Caco-2 (cell line): ENCODE measurements at regions not wholly inside any gene's neighbourhood (a gene's known extent, or its start where the extent isn't known, plus 50 kb on each side); places are given as distances from the start of the nearest gene placed in this dataset.

Experiments used
- BruUV-seq: library from RNA; stranded (reverse); fragments of 400-500 nt; replicated peaks from 2 replicates; lab custom pipeline; 2021; lab: Mats Ljungman, UMichigan
- CTCF ChIA-PET: fragments of 300-600 bp; sonication (Branson Sonifier 250); formaldehyde crosslinking; loops from one replicate; lab custom pipeline; 2022; ENCODE audit warnings: antibody characterized with exemption; lab: Charles Lee
- POLR2A ChIA-PET: fragments of 300-600 bp; sonication (Branson Sonifier 250); formaldehyde crosslinking; loops from one replicate; lab custom pipeline; 2022; ENCODE audit warnings: antibody characterized with exemption; lab: Charles Lee
- DNase-seq, 2 experiments: peaks; one replicate each; pipeline versions ENCODE4 v3.0.0 to v3.0.0-alpha.2; 2020 to 2022
- H3K27me3 ChIP-seq: replicated peaks from 2 replicates; pipeline ENCODE4 v1.6.0; 2011; ENCODE audit warnings: low read length; ENCODE audit not compliant: control insufficient read depth, insufficient read depth
- H3K36me3 ChIP-seq: 2 replicates; pipeline ENCODE4 v1.5.1; 2011; ENCODE audit warnings: low read length; ENCODE audit not compliant: control insufficient read depth, insufficient read depth
- H3K4me1 ChIP-seq: fragments of 250-450 bp; sonication (Bioruptor Pico); 2 replicates; pipeline ENCODE4 v1.5.1; 2020; ENCODE audit warnings: mild to moderate bottlenecking
- H3K4me3 ChIP-seq: 2 replicates; pipeline ENCODE4 v1.5.1; 2011; ENCODE audit warnings: low read depth, mild to moderate bottlenecking, control low read depth, low read length
- H3K9me3 ChIP-seq: fragments of 250-450 bp; sonication (Bioruptor Pico); 2 replicates; pipeline ENCODE4 v1.5.1; 2020; ENCODE audit warnings: mild to moderate bottlenecking, moderate library complexity
- H3K27ac Mint-ChIP-seq: one replicate; pipeline ENCODE4 v1.8.0; 2022; ENCODE audit warnings: mixed read lengths; ENCODE audit not compliant: unreplicated experiment
- H3K27me3 Mint-ChIP-seq: one replicate; pipeline ENCODE4 v1.8.0; 2022; ENCODE audit warnings: mixed read lengths; ENCODE audit not compliant: insufficient read depth, unreplicated experiment
- H3K36me3 Mint-ChIP-seq: one replicate; pipeline ENCODE4 v1.8.0; 2022; ENCODE audit warnings: mild to moderate bottlenecking, mixed read lengths; ENCODE audit not compliant: insufficient read depth, unreplicated experiment
- H3K4me1 Mint-ChIP-seq: one replicate; pipeline ENCODE4 v1.8.0; 2022; ENCODE audit warnings: low read depth, mixed read lengths; ENCODE audit not compliant: unreplicated experiment
- H3K4me3 Mint-ChIP-seq: one replicate; pipeline ENCODE4 v1.8.0; 2022; ENCODE audit warnings: mild to moderate bottlenecking, moderate library complexity, mixed read lengths; ENCODE audit not compliant: unreplicated experiment
- H3K9me3 Mint-ChIP-seq: one replicate; pipeline ENCODE4 v1.8.0; 2022; ENCODE audit warnings: mixed read lengths; ENCODE audit not compliant: unreplicated experiment
- intact Hi-C: fragments of 100-400 bp; cut with micrococcal nuclease; formaldehyde crosslinking; loops from one replicate; pipeline ENCODE4 v1.10.0; 2022; ENCODE audit not compliant: unreplicated experiment
- TF ChIP-seq, protein P1 (sequence below), 2 experiments: fragments of 200-600 bp in 1 of 2; IDR thresholded peaks; 1 replicate in 1 of 2; 2 replicates in 1 of 2; pipeline versions ENCODE4 v1.5.1 to v1.8.0; 2011 to 2022; ENCODE audit warnings: antibody characterized with exemption in 1 of 2, control low read depth in 1 of 2, inconsistent platforms in 1 of 2, low read depth in 1 of 2, low read length in 1 of 2, mild to moderate bottlenecking in 1 of 2, moderate library complexity in 1 of 2; ENCODE audit not compliant: insufficient read depth in 1 of 2, severe bottlenecking in 1 of 2, unreplicated experiment in 1 of 2

DNA sequence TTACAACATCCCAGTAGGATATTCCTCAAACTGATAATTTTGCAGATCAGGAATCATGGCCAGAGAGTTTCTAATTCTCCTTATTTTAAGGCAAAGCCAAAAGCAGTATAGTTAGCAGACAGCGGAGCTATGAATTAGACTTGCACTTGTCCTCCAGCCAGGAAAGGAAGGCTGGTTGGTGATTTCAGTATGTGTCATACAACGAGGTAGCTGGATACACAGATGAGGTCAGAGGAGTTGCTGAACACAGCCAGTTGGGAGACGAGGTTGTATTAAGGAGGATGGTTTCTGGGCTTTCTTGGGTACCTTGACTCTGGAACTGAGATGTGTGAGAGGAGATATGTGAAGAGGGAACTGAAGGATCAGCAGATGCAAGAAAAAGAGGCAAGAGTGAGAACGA lies 185.2 kb downstream of the SOX11 start:
- Mint-ChIP-seq H3K36me3 (no peaks in the 10 kb centered on the region), H3K27ac (no peak overlapping the region), H3K4me3 (no peak overlapping the region), H3K27me3 (no peaks in the 10 kb centered on the region), H3K9me3 (peaks cover 29% of the 10 kb centered on the region), H3K4me1 (no peaks in the 10 kb centered on the region)
- Histone ChIP-seq H3K4me1 (no peaks in the 10 kb centered on the region), H3K36me3 (no peaks in the 10 kb centered on the region), H3K4me3 (no peak overlapping the region), H3K27me3 (no peaks in the 10 kb centered on the region), H3K9me3 (peaks cover 11% of the 10 kb centered on the region; the same call in 1 of the 2 replicates)
- ChIA-PET POLR2A (no interaction called here), CTCF (no interaction called here)
- intact Hi-C loops = no loop called here
- TF ChIP-seq, protein P1, sequence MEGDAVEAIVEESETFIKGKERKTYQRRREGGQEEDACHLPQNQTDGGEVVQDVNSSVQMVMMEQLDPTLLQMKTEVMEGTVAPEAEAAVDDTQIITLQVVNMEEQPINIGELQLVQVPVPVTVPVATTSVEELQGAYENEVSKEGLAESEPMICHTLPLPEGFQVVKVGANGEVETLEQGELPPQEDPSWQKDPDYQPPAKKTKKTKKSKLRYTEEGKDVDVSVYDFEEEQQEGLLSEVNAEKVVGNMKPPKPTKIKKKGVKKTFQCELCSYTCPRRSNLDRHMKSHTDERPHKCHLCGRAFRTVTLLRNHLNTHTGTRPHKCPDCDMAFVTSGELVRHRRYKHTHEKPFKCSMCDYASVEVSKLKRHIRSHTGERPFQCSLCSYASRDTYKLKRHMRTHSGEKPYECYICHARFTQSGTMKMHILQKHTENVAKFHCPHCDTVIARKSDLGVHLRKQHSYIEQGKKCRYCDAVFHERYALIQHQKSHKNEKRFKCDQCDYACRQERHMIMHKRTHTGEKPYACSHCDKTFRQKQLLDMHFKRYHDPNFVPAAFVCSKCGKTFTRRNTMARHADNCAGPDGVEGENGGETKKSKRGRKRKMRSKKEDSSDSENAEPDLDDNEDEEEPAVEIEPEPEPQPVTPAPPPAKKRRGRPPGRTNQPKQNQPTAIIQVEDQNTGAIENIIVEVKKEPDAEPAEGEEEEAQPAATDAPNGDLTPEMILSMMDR (IDR thresholded peaks at IDR 0.05; ENCODE audit: insufficient read depth in 1 of 2, low read depth in 1 of 2, low read length in 1 of 2, severe bottlenecking in 1 of 2, unreplicated experiment in 1 of 2) = no peak
- no peak for DNase-seq
- no TSS peak for BruUV-seq

DNA sequence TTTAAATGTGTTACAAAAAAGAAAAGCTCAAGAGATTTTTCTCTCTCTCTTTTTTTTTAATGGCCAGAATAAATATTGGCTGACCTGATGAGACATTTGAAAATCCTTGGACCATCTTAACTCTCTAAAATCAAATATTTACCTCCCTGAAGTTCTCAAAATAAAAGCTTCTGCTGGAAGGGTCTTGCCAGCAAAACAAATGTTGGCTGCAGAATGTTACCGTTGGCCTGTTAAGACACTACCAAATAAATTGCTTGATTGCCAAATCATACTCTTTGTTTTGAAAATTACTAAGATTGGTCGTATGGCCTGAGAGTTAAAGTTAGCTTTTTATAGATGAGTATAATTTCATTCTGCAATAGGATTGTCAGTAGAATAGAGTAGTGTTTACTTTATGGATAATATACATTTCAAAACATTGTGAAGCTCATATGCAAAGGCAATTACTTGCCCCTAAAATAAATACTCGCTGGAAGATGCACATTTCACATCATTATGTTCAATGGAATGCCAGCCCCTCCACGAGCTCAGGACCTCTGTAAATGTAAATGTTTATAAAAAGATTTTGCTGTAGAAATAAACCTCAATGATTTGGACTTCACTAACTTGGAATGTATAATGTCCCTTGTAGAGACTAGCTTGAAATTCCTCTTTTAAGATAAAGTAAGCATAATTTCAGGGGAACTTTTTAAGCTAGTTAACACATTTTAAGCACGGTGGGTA lies 193.4 kb downstream of the SOX11 start:
- no peak overlapping the region for H3K4me3 Mint-ChIP-seq
- no peaks in the 10 kb centered on the region for H3K27me3 Mint-ChIP-seq
- no TSS peak for BruUV-seq
- ChIA-PET POLR2A (no interaction called here), CTCF (no interaction called here)
- intact Hi-C loops = no loop called here
- no peaks in the 10 kb centered on the region for H3K4me1 Mint-ChIP-seq
- H3K27ac Mint-ChIP-seq = no peak overlapping the region
- H3K9me3 ChIP-seq = no peaks in the 10 kb centered on the region
- no peaks in the 10 kb centered on the region for H3K36me3 Mint-ChIP-seq
- no peak overlapping the region for H3K4me3 ChIP-seq
- no peak for DNase-seq
- TF ChIP-seq, protein P1 (IDR thresholded peaks at IDR 0.05; ENCODE audit: insufficient read depth in 1 of 2, low read depth in 1 of 2, low read length in 1 of 2, severe bottlenecking in 1 of 2, unreplicated experiment in 1 of 2) = no peak
- no peaks in the 10 kb centered on the region for H3K27me3 ChIP-seq
- peaks cover 10% of the 10 kb centered on the region for H3K9me3 Mint-ChIP-seq
- no peaks in the 10 kb centered on the region for H3K4me1 ChIP-seq
- H3K36me3 ChIP-seq = no peaks in the 10 kb centered on the region

DNA sequence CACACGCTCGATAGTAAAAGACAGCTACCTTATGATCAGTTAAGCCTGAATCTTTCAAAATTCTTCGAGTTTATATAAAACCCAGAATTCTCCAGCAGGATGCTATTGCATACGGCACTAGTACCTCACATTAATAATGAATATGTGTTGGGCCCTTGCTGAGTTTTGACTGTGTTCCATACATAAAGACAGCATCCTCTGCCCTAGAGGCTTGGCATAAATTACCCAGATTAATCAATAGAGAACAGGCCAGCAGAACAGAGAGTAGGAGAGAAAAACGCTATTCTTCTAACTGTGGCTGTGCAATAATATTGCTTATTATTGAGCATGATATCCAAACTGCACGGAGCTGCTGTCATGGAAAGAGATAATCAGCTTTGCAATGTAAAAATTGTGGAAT lies 194.3 kb downstream of the SOX11 start:
- Histone ChIP-seq H3K27me3 (no peaks in the 10 kb centered on the region), H3K4me3 (no peak overlapping the region), H3K36me3 (no peaks in the 10 kb centered on the region), H3K4me1 (no peaks in the 10 kb centered on the region), H3K9me3 (no peaks in the 10 kb centered on the region)
- Mint-ChIP-seq H3K27ac (no peak overlapping the region), H3K4me3 (no peak overlapping the region), H3K4me1 (no peaks in the 10 kb centered on the region), H3K27me3 (no peaks in the 10 kb centered on the region), H3K9me3 (peaks cover 6% of the 10 kb centered on the region), H3K36me3 (no peaks in the 10 kb centered on the region)
- no TSS peak for BruUV-seq
- TF ChIP-seq, protein P1 (IDR thresholded peaks at IDR 0.05; ENCODE audit: insufficient read depth in 1 of 2, low read depth in 1 of 2, low read length in 1 of 2, severe bottlenecking in 1 of 2, unreplicated experiment in 1 of 2) = no peak
- intact Hi-C loops = no loop called here
- ChIA-PET POLR2A (no interaction called here), CTCF (no interaction called here)
- DNase-seq = no peak
